Large intestine (tissue), 3 donors: ENCODE measurements at regions not wholly inside any gene's neighbourhood (a gene's known extent, or its start where the extent isn't known, plus 50 kb on each side); places are given as distances from the start of the nearest gene placed in this dataset.

Source experiments
- DNase-seq, 2 donors: peaks; one replicate each; pipeline versions ENCODE4 v3.0.0 to v3.0.0-alpha.2; 2013
- H3K27ac ChIP-seq: one replicate; pipeline ENCODE4 v1.5.1; 2013; ENCODE audit warnings: low read length
- H3K27me3 ChIP-seq: 2 replicates; pipeline ENCODE4 v1.6.1; 2013; ENCODE audit warnings: low read length; ENCODE audit not compliant: control insufficient read depth, insufficient read depth
- H3K36me3 ChIP-seq: 2 replicates; pipeline ENCODE4 v1.6.1; 2013; ENCODE audit warnings: low read length; ENCODE audit not compliant: control insufficient read depth, insufficient read depth
- H3K4me1 ChIP-seq: one replicate; pipeline ENCODE4 v1.6.1; 2013; ENCODE audit warnings: low read length; ENCODE audit not compliant: control insufficient read depth, insufficient read depth
- H3K4me3 ChIP-seq: one replicate; pipeline ENCODE4 v1.5.1; 2013; ENCODE audit warnings: low read length
- H3K9me3 ChIP-seq: one replicate; pipeline ENCODE4 v1.6.1; 2013; ENCODE audit warnings: mild to moderate bottlenecking, low read depth, low read length, moderate library complexity; ENCODE audit not compliant: control insufficient read depth
- WGBS: methylation state at CpG from one replicate; pipeline ENCODE4 v1.1.5; 2013; ENCODE audit warnings: low lambda C conversion rate; ENCODE audit not compliant: insufficient coverage; 5-methylcytosine and 5-hydroxymethylcytosine counted together

DNA sequence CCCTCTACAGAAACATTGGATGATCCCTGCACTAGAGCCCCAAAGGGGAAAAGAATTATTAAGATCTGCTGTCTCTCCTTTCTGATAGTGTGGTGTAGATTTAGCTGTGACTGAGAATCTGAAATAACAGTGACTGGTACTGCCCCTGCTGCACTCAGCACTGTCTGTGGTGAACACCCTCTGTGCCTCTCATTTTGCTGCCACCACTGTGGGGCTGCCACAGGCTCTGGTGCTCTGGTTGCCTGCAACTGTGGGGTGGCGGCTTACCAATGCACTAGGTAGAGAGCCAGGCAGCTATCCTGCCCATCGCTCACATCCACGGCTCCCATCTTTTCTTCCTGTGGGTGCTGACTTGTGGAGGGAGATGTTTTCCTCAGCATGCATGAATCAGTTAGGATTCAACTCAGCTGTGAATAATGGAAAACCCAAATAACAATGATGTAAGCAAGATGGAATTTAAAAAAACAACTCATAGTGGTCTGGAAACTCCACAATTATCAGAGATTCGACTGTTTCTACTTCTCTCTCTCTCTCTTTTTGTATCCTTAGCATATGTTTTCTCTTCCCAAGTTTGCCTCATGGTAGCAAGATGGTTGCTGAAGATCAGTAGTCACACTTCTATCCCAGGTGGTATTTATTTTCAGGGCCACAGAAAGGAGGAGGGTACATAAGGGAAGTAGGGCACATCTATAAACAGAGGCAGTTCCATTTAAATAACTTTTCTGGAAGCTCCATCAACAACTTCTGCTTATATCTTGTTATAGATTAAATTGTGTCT lies 99.8 kb upstream of the DAP start:
- H3K4me3 ChIP-seq = no peak overlapping the region
- peaks cover 36% of the 10 kb centered on the region for H3K27me3 ChIP-seq
- 60% methylated on average over 1 of the region's 4 CpGs for WGBS
- no peak overlapping the region for H3K27ac ChIP-seq
- H3K36me3 ChIP-seq = no peaks in the 10 kb centered on the region
- H3K4me1 ChIP-seq = peaks cover 3% of the 10 kb centered on the region
- no peaks in the 10 kb centered on the region for H3K9me3 ChIP-seq
- no peak for DNase-seq

DNA sequence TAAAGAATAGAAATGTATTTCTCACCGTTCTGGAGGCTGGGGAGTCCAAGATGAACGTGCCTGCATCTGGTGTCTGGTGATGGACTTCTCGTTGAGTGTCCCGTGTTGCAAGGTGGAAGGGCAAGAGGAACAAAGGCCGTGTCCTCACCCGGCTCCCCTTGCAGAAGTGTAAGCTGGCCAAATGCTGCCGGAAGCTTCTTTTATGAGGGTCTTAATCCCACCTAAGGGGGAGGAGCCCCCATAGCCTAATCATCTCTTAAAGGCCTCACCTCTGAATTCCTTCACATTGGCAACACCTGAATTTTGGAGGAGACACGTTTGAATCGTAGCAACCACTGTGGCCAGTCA lies 99.1 kb upstream of the DAP start:
- H3K36me3 ChIP-seq = no peaks in the 10 kb centered on the region
- no CpG with 5 or more reads among the region's 9 CpGs for WGBS
- H3K9me3 ChIP-seq = no peaks in the 10 kb centered on the region
- DNase-seq = no peak
- peaks cover 3% of the 10 kb centered on the region for H3K4me1 ChIP-seq
- H3K4me3 ChIP-seq = no peak overlapping the region
- peaks cover 36% of the 10 kb centered on the region for H3K27me3 ChIP-seq
- no peak overlapping the region for H3K27ac ChIP-seq

DNA sequence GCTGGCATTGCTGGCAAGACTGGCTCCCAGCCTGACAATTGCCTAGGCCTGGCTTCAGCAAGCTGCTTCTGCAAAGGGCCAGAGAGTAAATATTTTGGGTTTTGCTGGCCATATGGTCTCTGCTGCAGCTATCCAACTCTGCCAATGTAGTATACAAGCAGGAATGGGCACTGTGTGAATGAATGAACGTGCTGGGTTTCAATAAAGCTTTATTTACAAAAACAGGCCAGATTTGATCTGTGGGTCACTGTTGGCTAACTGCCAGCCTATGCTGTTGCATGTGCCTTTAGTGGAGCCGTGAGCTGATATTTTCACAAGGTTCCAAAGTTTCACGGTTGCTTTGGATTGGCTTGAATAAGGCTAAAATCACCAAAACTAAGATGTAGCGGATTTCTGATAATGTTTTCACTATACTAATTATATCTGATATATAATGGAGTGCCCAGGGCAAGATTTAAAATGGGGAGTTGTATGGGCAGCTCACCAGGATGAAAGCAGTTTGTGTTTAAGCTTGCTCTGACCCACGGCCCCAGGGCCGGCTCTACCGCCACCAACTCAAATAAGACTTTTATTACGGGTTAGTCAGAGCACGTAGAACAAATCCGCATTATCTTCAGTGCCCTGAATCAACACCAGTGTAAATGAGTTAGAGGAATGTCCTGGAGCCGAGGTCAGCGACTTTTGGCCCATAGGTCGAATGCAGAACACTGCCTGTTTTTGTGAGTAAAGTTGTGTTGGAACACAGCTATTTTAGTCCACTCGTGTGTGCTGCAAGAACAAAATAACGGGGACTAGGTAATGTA lies 98.6 kb upstream of the DAP start:
- Histone ChIP-seq H3K9me3 (no peaks in the 10 kb centered on the region), H3K4me1 (peaks cover 3% of the 10 kb centered on the region), H3K36me3 (no peaks in the 10 kb centered on the region), H3K27ac (no peak overlapping the region), H3K27me3 (peaks cover 36% of the 10 kb centered on the region), H3K4me3 (no peak overlapping the region)
- WGBS = 70% methylated on average over 2 of the region's 15 CpGs
- no peak for DNase-seq

GRCh38 chr5:10858945-10859344 lies 97.9 kb upstream of the DAP start:
- 100% methylated on average over 1 of the region's 9 CpGs for WGBS
- Histone ChIP-seq H3K27me3 (peaks cover 36% of the 10 kb centered on the region), H3K36me3 (no peaks in the 10 kb centered on the region), H3K4me3 (no peak overlapping the region), H3K4me1 (peaks cover 3% of the 10 kb centered on the region), H3K27ac (no peak overlapping the region), H3K9me3 (no peaks in the 10 kb centered on the region)
- no peak for DNase-seq

DNA sequence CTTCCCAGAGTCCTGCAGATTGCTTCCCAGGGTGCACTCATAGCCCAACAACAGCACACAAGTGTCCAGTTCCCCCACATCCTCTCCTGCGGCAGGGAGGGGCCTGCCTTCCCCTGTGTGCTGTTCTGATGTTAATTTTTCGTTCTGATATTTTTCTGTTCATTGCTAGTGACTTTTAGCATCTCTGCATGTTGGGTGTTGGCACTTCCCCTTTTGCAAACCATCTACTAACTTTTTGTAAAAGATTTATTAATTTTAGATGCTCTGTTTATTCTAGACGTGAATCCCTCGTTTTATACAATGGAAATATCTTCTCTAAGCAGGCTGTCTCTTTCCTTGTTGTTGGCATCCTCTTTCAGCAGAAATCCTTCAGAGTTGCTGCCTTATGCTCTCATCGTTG lies 97.3 kb upstream of the DAP start:
- H3K27me3 ChIP-seq = peaks cover 36% of the 10 kb centered on the region
- H3K36me3 ChIP-seq = no peaks in the 10 kb centered on the region
- peaks cover 3% of the 10 kb centered on the region for H3K4me1 ChIP-seq
- no peak overlapping the region for H3K4me3 ChIP-seq
- no peaks in the 10 kb centered on the region for H3K9me3 ChIP-seq
- 84% methylated on average over 3 of the region's 5 CpGs for WGBS
- no peak overlapping the region for H3K27ac ChIP-seq
- DNase-seq = no peak

GRCh38 chr5:10857338-10857733 lies 96.3 kb upstream of the DAP start:
- Histone ChIP-seq H3K36me3 (no peaks in the 10 kb centered on the region), H3K9me3 (no peaks in the 10 kb centered on the region), H3K4me3 (no peak overlapping the region), H3K27me3 (peaks cover 36% of the 10 kb centered on the region), H3K27ac (no peak overlapping the region), H3K4me1 (peaks cover 3% of the 10 kb centered on the region)
- peak in 1 of 2 donors; percentile 66 for DNase-seq
- WGBS = no CpG with 5 or more reads among the region's 11 CpGs

DNA sequence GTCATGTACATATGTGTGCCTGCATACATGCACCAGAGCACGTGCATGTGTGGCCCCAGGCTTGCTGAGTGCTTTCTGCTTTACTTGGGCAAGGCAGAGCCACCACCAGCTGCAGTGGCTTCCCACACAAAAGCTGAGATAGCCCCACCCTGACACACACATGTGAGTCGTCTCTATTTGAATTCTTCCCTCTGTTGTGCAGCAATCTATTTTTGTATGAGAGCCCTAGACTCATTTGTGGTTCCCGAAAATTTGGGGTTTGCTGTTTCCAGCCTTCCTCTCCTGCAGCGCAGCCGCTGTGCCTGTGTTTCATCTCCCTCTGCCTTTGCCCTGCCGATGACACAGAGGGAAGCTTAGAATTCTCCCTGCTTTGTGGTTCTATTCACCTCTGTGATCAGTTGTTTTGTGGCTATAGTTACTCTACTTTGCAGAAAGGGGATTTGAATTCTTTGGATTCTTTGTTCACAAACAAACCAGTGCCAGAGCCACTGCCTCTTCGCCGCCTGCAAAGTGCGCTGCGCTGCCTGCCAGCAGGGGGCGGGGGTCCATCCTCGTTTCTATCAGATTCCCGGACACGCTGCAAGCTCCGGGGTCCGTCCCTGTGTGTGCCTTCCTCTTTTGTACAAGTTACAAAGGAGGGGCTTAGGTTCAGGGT lies 95.8 kb upstream of the DAP start:
- peak; percentile 37 to 42 for DNase-seq
- H3K9me3 ChIP-seq = no peaks in the 10 kb centered on the region
- no peak overlapping the region for H3K27ac ChIP-seq
- peaks cover 36% of the 10 kb centered on the region for H3K27me3 ChIP-seq
- H3K4me1 ChIP-seq = peaks cover 3% of the 10 kb centered on the region
- H3K4me3 ChIP-seq = no peak overlapping the region
- WGBS = no CpG with 5 or more reads among the region's 16 CpGs
- no peaks in the 10 kb centered on the region for H3K36me3 ChIP-seq

GRCh38 chr5:10856071-10856470 lies 95.0 kb upstream of the DAP start:
- Histone ChIP-seq H3K36me3 (no peaks in the 10 kb centered on the region), H3K4me1 (peaks cover 3% of the 10 kb centered on the region), H3K27ac (no peak overlapping the region), H3K27me3 (peaks cover 33% of the 10 kb centered on the region), H3K4me3 (no peak overlapping the region), H3K9me3 (no peaks in the 10 kb centered on the region)
- whole genome bisulfite sequencing = no CpG with 5 or more reads among the region's 5 CpGs
- DNase-seq = no peak

DNA sequence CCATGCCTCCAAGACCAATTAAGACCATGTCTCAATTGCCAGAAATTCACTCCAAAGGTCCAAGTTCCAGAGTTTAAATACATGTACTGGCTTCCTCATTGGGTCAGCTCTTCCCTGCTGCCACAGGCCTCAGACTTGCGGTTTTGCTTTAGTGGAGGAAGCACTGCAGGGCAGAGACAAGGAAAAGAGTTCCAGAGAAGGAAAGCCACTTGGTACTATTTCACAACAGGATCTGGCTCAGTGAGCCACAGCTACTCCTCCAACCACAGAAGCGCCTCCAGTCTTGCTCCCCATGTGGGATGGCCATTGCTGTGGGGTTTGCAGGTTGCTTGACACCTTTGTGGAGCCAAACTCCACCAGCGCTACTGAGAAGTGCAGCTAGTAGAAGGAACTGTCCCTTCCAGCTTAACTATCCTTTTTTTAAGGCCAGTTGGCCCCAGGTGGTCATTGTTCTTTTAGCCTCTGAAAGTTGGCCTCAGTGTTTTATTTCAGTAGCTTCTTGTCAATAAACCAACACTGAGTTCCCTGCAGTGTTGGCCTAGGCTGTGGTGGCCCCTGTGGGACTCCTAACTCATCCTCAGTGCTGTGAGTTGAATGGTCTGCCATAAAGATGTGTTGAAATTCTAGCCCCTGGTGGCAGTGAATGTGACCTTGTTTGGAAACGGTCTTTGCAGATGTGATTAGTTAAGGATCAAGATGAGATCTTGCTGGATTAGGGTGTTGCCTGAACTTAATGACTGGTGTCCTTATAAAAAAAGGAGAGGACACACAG lies 93.7 kb upstream of the DAP start:
- H3K27ac ChIP-seq = no peak overlapping the region
- H3K4me3 ChIP-seq = no peak overlapping the region
- no peaks in the 10 kb centered on the region for H3K9me3 ChIP-seq
- peaks cover 24% of the 10 kb centered on the region for H3K27me3 ChIP-seq
- peaks cover 3% of the 10 kb centered on the region for H3K4me1 ChIP-seq
- WGBS = no CpG with 5 or more reads among the region's 4 CpGs
- no peak for DNase-seq
- no peaks in the 10 kb centered on the region for H3K36me3 ChIP-seq

DNA sequence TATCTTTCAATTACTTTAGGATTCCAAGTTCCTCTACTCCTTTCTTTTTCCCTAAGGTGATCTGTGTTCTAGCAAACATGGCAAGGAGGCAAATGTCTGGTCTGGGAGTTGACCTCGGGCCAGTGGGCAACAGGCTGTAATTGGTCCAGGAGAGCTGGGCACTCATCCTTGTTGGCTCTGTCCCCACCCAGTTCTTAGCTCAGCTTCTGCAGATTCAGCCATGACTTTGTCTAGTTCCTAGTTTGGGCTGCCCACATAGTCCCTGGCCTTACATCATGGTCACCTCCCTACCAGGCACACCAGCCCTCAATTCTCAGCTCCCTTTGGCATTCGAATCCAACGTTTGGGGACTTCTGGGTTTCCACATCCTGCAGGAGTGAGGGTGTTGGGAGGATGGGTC lies 92.1 kb upstream of the DAP start:
- no peak overlapping the region for H3K4me3 ChIP-seq
- H3K27me3 ChIP-seq = peaks cover 11% of the 10 kb centered on the region
- no CpG with 5 or more reads among the region's 3 CpGs for WGBS
- peaks cover 3% of the 10 kb centered on the region for H3K4me1 ChIP-seq
- DNase-seq = no peak
- no peak overlapping the region for H3K27ac ChIP-seq
- no peaks in the 10 kb centered on the region for H3K36me3 ChIP-seq
- no peaks in the 10 kb centered on the region for H3K9me3 ChIP-seq
